Endothelial cell (in vitro differentiated cells): ENCODE measurements at regions not wholly inside any gene's neighbourhood (a gene's known extent, or its start where the extent isn't known, plus 50 kb on each side); places are given as distances from the start of the nearest gene placed in this dataset.

Source experiments
- DNase-seq: peaks from one replicate; pipeline ENCODE4 v3.0.0; 2021; ENCODE audit warnings: low spot score
- H3K27ac Mint-ChIP-seq: one replicate; pipeline ENCODE4 v1.8.0; 2021; ENCODE audit warnings: mixed read lengths, inconsistent platforms; ENCODE audit not compliant: unreplicated experiment
- H3K27me3 Mint-ChIP-seq: one replicate; pipeline ENCODE4 v1.8.0; 2021; ENCODE audit warnings: mild to moderate bottlenecking, moderate library complexity, mixed read lengths, inconsistent platforms; ENCODE audit not compliant: unreplicated experiment
- H3K36me3 Mint-ChIP-seq: one replicate; pipeline ENCODE4 v1.8.0; 2021; ENCODE audit warnings: mild to moderate bottlenecking, low read depth, mixed read lengths, inconsistent platforms; ENCODE audit not compliant: unreplicated experiment
- H3K4me1 Mint-ChIP-seq: one replicate; pipeline ENCODE4 v1.8.0; 2021; ENCODE audit warnings: mild to moderate bottlenecking, mixed read lengths, inconsistent platforms; ENCODE audit not compliant: unreplicated experiment
- H3K4me3 Mint-ChIP-seq: one replicate; pipeline ENCODE4 v1.8.0; 2021; ENCODE audit warnings: mild to moderate bottlenecking, mixed read lengths, inconsistent platforms; ENCODE audit not compliant: unreplicated experiment
- H3K9me3 Mint-ChIP-seq: one replicate; pipeline ENCODE4 v1.8.0; 2021; ENCODE audit warnings: mixed read lengths, inconsistent platforms; ENCODE audit not compliant: unreplicated experiment
- CTCF ChIP-seq: fragments of 200-600 bp; sonication (generic); IDR thresholded peaks from one replicate; pipeline ENCODE4 v1.5.0; 2021; ENCODE audit warnings: antibody characterized with exemption; ENCODE audit not compliant: unreplicated experiment

- peaks cover 12% of the 10 kb centered on the region for H3K4me1 Mint-ChIP-seq
- TF ChIP-seq CTCF, result no peak
- no peaks in the 10 kb centered on the region for H3K9me3 Mint-ChIP-seq
- H3K27me3 Mint-ChIP-seq, result no peaks in the 10 kb centered on the region
- no peak overlapping the region for H3K4me3 Mint-ChIP-seq
- no peak overlapping the region for H3K27ac Mint-ChIP-seq
- no peaks in the 10 kb centered on the region for H3K36me3 Mint-ChIP-seq
- DNase-seq, result no peak
These were observed 370.6 kb downstream of the MFSD1 start for GRCh38 chr3:159172473-159172872.

- Mint-ChIP-seq H3K27ac (no peak overlapping the region), H3K36me3 (no peaks in the 10 kb centered on the region), H3K27me3 (no peaks in the 10 kb centered on the region), H3K4me1 (peaks cover 7% of the 10 kb centered on the region), H3K9me3 (no peaks in the 10 kb centered on the region), H3K4me3 (no peak overlapping the region)
- TF ChIP-seq CTCF, result no peak
- no peak for DNase-seq
These were observed 373.1 kb downstream of the MFSD1 start for GRCh38 chr3:159174715-159175692.

- DNase-seq, result no peak
- no peak for TF ChIP-seq CTCF
- Mint-ChIP-seq H3K9me3 (no peaks in the 10 kb centered on the region), H3K36me3 (no peaks in the 10 kb centered on the region), H3K4me1 (peaks cover 8% of the 10 kb centered on the region), H3K27ac (no peak overlapping the region), H3K4me3 (no peak overlapping the region), H3K27me3 (peaks cover 2% of the 10 kb centered on the region)
These were observed 376.5 kb downstream of the MFSD1 start for GRCh38 chr3:159178209-159178897.

- H3K4me3 Mint-ChIP-seq, result no peak overlapping the region
- no peak overlapping the region for H3K27ac Mint-ChIP-seq
- H3K27me3 Mint-ChIP-seq, result peaks cover 2% of the 10 kb centered on the region
- DNase-seq, result no peak
- peaks cover 8% of the 10 kb centered on the region for H3K4me1 Mint-ChIP-seq
- TF ChIP-seq CTCF, result no peak
- no peaks in the 10 kb centered on the region for H3K36me3 Mint-ChIP-seq
- H3K9me3 Mint-ChIP-seq, result no peaks in the 10 kb centered on the region
These were observed 381.1 kb downstream of the MFSD1 start for GRCh38 chr3:159182961-159183360.
